ENCODE measurements at regions not wholly inside any gene's neighbourhood (a gene's known extent, or its start where the extent isn't known, plus 50 kb on each side); places are given as distances from the start of the nearest gene placed in this dataset.

DNA sequence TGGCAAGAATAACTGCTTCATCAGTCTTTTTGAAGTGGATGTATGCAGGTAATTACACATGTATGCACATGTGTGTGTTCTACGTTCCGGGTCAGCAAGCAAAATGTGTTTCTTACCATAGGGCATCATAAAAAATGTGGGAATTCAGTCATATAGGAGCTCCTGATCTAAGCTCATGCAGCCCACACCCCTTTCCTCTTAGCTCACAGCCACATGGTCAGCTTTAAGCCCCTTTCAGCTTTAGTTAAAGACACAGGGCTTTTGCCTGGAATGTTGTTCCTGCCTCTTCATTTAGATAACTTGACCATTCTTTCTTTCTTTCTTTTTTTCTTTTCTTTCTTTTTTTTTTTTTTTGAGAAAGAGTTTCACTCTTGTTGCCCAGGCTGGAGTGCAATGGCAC is 258.1 kb downstream of the RPS24 start:
- TF ChIP-seq CBX3 (IDR thresholded peaks at IDR 0.05; ENCODE audit: low read depth) (no peak), RAD21 (IDR thresholded peaks at IDR 0.05; ENCODE audit: low read depth) (no peak), SP1 (IDR thresholded peaks at IDR 0.05; ENCODE audit: low read depth) (no peak), SIN3A (IDR thresholded peaks at IDR 0.05; ENCODE audit: low read depth) (no peak), EZH2 (IDR thresholded peaks at IDR 0.05) (no peak)
- no peak overlapping the region for H3K4me2 ChIP-seq (ENCODE audit: low read length)
- BruUV-seq (replicated peaks): no TSS peak
- H3K27me3 ChIP-seq (ENCODE audit: insufficient read depth, low read length): no peaks in the 10 kb centered on the region; the same call in 1 of the 2 replicates
- no peak overlapping the region for H3K9ac ChIP-seq (ENCODE audit: low read length)
- H3K36me3 ChIP-seq (ENCODE audit: control insufficient read depth in 1 of 2, insufficient read depth in 2 of 2, low read length in 2 of 2): no peaks in the 10 kb centered on the region
- no peaks in the 10 kb centered on the region for H3K9me3 ChIP-seq (ENCODE audit: control insufficient read depth in 1 of 2, insufficient read depth in 1 of 2, low read depth in 1 of 2, low read length in 2 of 2)
- no peaks in the 10 kb centered on the region for H3K79me2 ChIP-seq (ENCODE audit: insufficient read depth, low read length)
- ChIA-PET RAD21 (ENCODE audit: low non-redundant PET in 1 of 2, low total read pairs in 2 of 2, uncharacterized antibody in 2 of 2, unreplicated experiment in 2 of 2) (no interaction called here), POLR2A (no interaction called here), CTCF (no interaction called here)
- H2AFZ ChIP-seq (ENCODE audit: low read depth, low read length, poor library complexity, severe bottlenecking): no peak overlapping the region
- peaks cover 0 to 4% of the 10 kb centered on the region in 2 experiments; a peak in 1 of 4 replicates for H3K4me1 ChIP-seq (ENCODE audit: control insufficient read depth in 1 of 2, insufficient read depth in 2 of 2, low read length in 2 of 2)
- H4K20me1 ChIP-seq (ENCODE audit: insufficient read depth): no peaks in the 10 kb centered on the region
- H3K27ac ChIP-seq (ENCODE audit: low read depth, low read length): no peak overlapping the region
- no peak for DNase-seq (ENCODE audit: low read depth, low spot score)
- intact Hi-C loops (cut with micrococcal nuclease): no loop called here
- H3K4me3 ChIP-seq (replicated peaks in 1 of 2; ENCODE audit: low read depth in 1 of 2, low read length in 2 of 2): no peak overlapping the region
- ATAC-seq: no peak
- no peaks in the 10 kb centered on the region for H3K9me2 ChIP-seq (ENCODE audit: insufficient read depth)

- no peak overlapping the region for H2AFZ ChIP-seq (ENCODE audit: low read depth, low read length, poor library complexity, severe bottlenecking)
- no peak overlapping the region for H3K4me2 ChIP-seq (ENCODE audit: low read length)
- H3K9me3 ChIP-seq (ENCODE audit: control insufficient read depth in 1 of 2, insufficient read depth in 1 of 2, low read depth in 1 of 2, low read length in 2 of 2): no peaks in the 10 kb centered on the region
- peaks cover 0 to 4% of the 10 kb centered on the region in 2 experiments; a peak in 1 of 4 replicates for H3K4me1 ChIP-seq (ENCODE audit: control insufficient read depth in 1 of 2, insufficient read depth in 2 of 2, low read length in 2 of 2)
- DNase-seq (ENCODE audit: low read depth, low spot score) (no peak), ATAC-seq (no peak)
- TF ChIP-seq, protein P1, sequence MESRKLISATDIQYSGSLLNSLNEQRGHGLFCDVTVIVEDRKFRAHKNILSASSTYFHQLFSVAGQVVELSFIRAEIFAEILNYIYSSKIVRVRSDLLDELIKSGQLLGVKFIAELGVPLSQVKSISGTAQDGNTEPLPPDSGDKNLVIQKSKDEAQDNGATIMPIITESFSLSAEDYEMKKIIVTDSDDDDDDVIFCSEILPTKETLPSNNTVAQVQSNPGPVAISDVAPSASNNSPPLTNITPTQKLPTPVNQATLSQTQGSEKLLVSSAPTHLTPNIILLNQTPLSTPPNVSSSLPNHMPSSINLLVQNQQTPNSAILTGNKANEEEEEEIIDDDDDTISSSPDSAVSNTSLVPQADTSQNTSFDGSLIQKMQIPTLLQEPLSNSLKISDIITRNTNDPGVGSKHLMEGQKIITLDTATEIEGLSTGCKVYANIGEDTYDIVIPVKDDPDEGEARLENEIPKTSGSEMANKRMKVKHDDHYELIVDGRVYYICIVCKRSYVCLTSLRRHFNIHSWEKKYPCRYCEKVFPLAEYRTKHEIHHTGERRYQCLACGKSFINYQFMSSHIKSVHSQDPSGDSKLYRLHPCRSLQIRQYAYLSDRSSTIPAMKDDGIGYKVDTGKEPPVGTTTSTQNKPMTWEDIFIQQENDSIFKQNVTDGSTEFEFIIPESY (IDR thresholded peaks at IDR 0.05; ENCODE audit: extremely low read depth, insufficient replicate concordance, low read length): no peak
- no peak for TF ChIP-seq POLR2A (IDR thresholded peaks at IDR 0.05; ENCODE audit: borderline replicate concordance, extremely low read depth, insufficient read depth, insufficient read length)
- TF ChIP-seq REST (IDR thresholded peaks at IDR 0.05; ENCODE audit: low read depth): no peak
- TF ChIP-seq SRF (IDR thresholded peaks at IDR 0.05; ENCODE audit: low read depth): no peak
- no peak for TF ChIP-seq EGR1 (IDR thresholded peaks at IDR 0.05; ENCODE audit: low read depth)
- TF ChIP-seq CEBPB (IDR thresholded peaks at IDR 0.05; ENCODE audit: low read depth): no peak
- no peak for TF ChIP-seq ATF3 (IDR thresholded peaks at IDR 0.05)
- no peak for TF ChIP-seq TCF7L2 (IDR thresholded peaks at IDR 0.05; ENCODE audit: borderline replicate concordance, extremely low read depth, insufficient read depth, insufficient read length)
- no peak for TF ChIP-seq ELF1 (IDR thresholded peaks at IDR 0.05; ENCODE audit: borderline replicate concordance, low read depth)
- no peak for TF ChIP-seq FOSL1 (IDR thresholded peaks at IDR 0.05; ENCODE audit: low read depth)
- H3K4me3 ChIP-seq (replicated peaks in 1 of 2; ENCODE audit: low read depth in 1 of 2, low read length in 2 of 2): no peak overlapping the region
- intact Hi-C loops (cut with micrococcal nuclease): no loop called here
- BruUV-seq (replicated peaks): no TSS peak
- no peak overlapping the region for H3K27ac ChIP-seq (ENCODE audit: low read depth, low read length)
- no peaks in the 10 kb centered on the region for H3K9me2 ChIP-seq (ENCODE audit: insufficient read depth)
- no peaks in the 10 kb centered on the region; the same call in 1 of the 2 replicates for H3K27me3 ChIP-seq (ENCODE audit: insufficient read depth, low read length)
- H4K20me1 ChIP-seq (ENCODE audit: insufficient read depth): no peaks in the 10 kb centered on the region
- no peaks in the 10 kb centered on the region for H3K79me2 ChIP-seq (ENCODE audit: insufficient read depth, low read length)
- ChIA-PET POLR2A (no interaction called here), RAD21 (ENCODE audit: low non-redundant PET in 1 of 2, low total read pairs in 2 of 2, uncharacterized antibody in 2 of 2, unreplicated experiment in 2 of 2) (interaction anchor here in 1 of 2 experiments (1.3 kb wide), 1 partner anchor 10 kb away, joined by 3 read pairs; no protein-coding TSS in a partner anchor), CTCF (no interaction called here)
- no peak overlapping the region for H3K9ac ChIP-seq (ENCODE audit: low read length)
- no peaks in the 10 kb centered on the region for H3K36me3 ChIP-seq (ENCODE audit: control insufficient read depth in 1 of 2, insufficient read depth in 2 of 2, low read length in 2 of 2)
These were observed 258.8 kb downstream of the RPS24 start for GRCh38 chr10:78292250-78292981.

All from HCT116 (cell line).